ENCODE measurements at regions not wholly inside any gene's neighbourhood (a gene's known extent, or its start where the extent isn't known, plus 50 kb on each side); places are given as distances from the start of the nearest gene placed in this dataset.

GRCh38 chr3:68018275-68018674 lies 363.9 kb upstream of the SUCLG2 start:
- H3K27ac Mint-ChIP-seq, result no peak overlapping the region
- H3K27me3 Mint-ChIP-seq (ENCODE audit: low read depth), result no peaks in the 10 kb centered on the region
- peaks cover 5% of the 10 kb centered on the region for H3K4me1 Mint-ChIP-seq
- no peaks in the 10 kb centered on the region for H3K9me3 Mint-ChIP-seq
- H3K36me3 Mint-ChIP-seq (ENCODE audit: low read depth), result no peaks in the 10 kb centered on the region
- no peak for TF ChIP-seq CTCF (IDR thresholded peaks at IDR 0.05; ENCODE audit: unreplicated experiment in 3 of 3)
- no peak overlapping the region for H3K4me3 Mint-ChIP-seq

- Mint-ChIP-seq H3K4me1 (peaks cover 5% of the 10 kb centered on the region), H3K9me3 (no peaks in the 10 kb centered on the region), H3K27me3 (ENCODE audit: low read depth) (no peaks in the 10 kb centered on the region), H3K36me3 (ENCODE audit: low read depth) (no peaks in the 10 kb centered on the region), H3K27ac (no peak overlapping the region), H3K4me3 (no peak overlapping the region)
- no peak for TF ChIP-seq CTCF (IDR thresholded peaks at IDR 0.05; ENCODE audit: unreplicated experiment in 3 of 3)
Measured at GRCh38 chr3:68017069-68017468, 362.7 kb upstream of the SUCLG2 start.

GRCh38 chr3:68009900-68010299 lies 355.5 kb upstream of the SUCLG2 start:
- H3K27ac Mint-ChIP-seq, result no peak overlapping the region
- H3K27me3 Mint-ChIP-seq (ENCODE audit: low read depth), result peaks cover 53% of the 10 kb centered on the region
- TF ChIP-seq CTCF (IDR thresholded peaks at IDR 0.05; ENCODE audit: unreplicated experiment in 3 of 3), result no peak

GRCh38 chr3:68007621-68008226 lies 353.3 kb upstream of the SUCLG2 start:
- H3K36me3 Mint-ChIP-seq (ENCODE audit: low read depth), result no peaks in the 10 kb centered on the region

More at GRCh38 chr3:68009900-68010299, 355.5 kb upstream of the SUCLG2 start:
- Mint-ChIP-seq H3K36me3 (ENCODE audit: low read depth) (no peaks in the 10 kb centered on the region), H3K4me3 (no peak overlapping the region), H3K4me1 (peaks cover 7% of the 10 kb centered on the region), H3K9me3 (no peaks in the 10 kb centered on the region)

DNA sequence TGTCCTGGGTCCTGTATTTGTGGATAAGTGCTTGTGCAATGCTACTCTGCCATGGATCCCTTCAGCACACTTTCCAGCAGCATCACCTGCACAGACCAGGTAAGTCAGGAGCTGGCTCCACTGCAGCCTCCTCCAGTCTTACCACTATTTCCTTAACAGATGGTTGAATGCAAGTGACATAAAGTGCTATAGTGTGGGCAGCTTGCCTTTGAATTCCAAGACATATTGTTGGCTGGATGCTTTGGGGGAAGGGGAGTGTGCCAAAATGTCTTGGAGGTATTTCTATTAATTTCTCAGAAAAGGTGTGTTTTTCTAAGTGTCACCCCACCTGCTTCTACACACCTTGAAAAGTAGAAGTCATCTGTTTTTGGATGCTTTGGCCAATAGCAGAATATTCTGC lies 352.2 kb upstream of the SUCLG2 start:
- Mint-ChIP-seq H3K4me3 (peak overlapping the region; percentile 38 to 73 (median 65)), H3K4me1 (peaks cover 14% of the 10 kb centered on the region), H3K36me3 (ENCODE audit: low read depth) (no peaks in the 10 kb centered on the region), H3K27me3 (ENCODE audit: low read depth) (peaks cover 64% of the 10 kb centered on the region), H3K9me3 (no peaks in the 10 kb centered on the region), H3K27ac (no peak overlapping the region)
- TF ChIP-seq CTCF (IDR thresholded peaks at IDR 0.05; ENCODE audit: unreplicated experiment in 3 of 3), result no peak

More at GRCh38 chr3:68007621-68008226, 353.3 kb upstream of the SUCLG2 start:
- Mint-ChIP-seq H3K27ac (no peak overlapping the region), H3K4me3 (peak overlapping the region; percentile 73 to 78 (median 75)), H3K9me3 (no peaks in the 10 kb centered on the region), H3K4me1 (peaks cover 14% of the 10 kb centered on the region), H3K27me3 (ENCODE audit: low read depth) (peaks cover 64% of the 10 kb centered on the region)
- peak; percentile 39 to 46 (median 41) for TF ChIP-seq CTCF (IDR thresholded peaks at IDR 0.05; ENCODE audit: unreplicated experiment in 3 of 3)

- H3K9me3 Mint-ChIP-seq, result peaks cover 6% of the 10 kb centered on the region
- H3K4me3 Mint-ChIP-seq, result peak overlapping the region; percentile 64 to 80 (median 70)
- H3K27me3 Mint-ChIP-seq (ENCODE audit: low read depth), result peaks cover 52% of the 10 kb centered on the region
- TF ChIP-seq CTCF (IDR thresholded peaks at IDR 0.05; ENCODE audit: unreplicated experiment in 3 of 3), result no peak
- peaks cover 14% of the 10 kb centered on the region for H3K4me1 Mint-ChIP-seq
- no peak overlapping the region for H3K27ac Mint-ChIP-seq
- peaks cover 5% of the 10 kb centered on the region for H3K36me3 Mint-ChIP-seq (ENCODE audit: low read depth)
Measured at GRCh38 chr3:68004091-68004490, 349.7 kb upstream of the SUCLG2 start.
